HEK293 (cell line): ENCODE measurements at regions not wholly inside any gene's neighbourhood (a gene's known extent, or its start where the extent isn't known, plus 50 kb on each side); places are given as distances from the start of the nearest gene placed in this dataset.

Experiments
- CTCF ChIA-PET: fragments of 350-600 bp; formaldehyde crosslinking; extraction: SDS; loops from one replicate; lab custom pipeline; 2021; ENCODE audit warnings: antibody characterized with exemption; lab: Yijun Ruan, JAX
- POLR2A ChIA-PET: fragments of 300-600 bp; formaldehyde crosslinking; extraction: SDS; loops from one replicate; lab custom pipeline; 2020; ENCODE audit warnings: antibody characterized with exemption, inconsistent platforms; lab: Yijun Ruan, JAX
- H3K27ac ChIP-seq: fragments of 200-500 bp; sonication (Bioruptor generic); 2 replicates; pipeline ENCODE4 v1.5.1; 2014; ENCODE audit warnings: low read depth, low read length, control low read depth, inconsistent platforms; ENCODE audit errors: extremely low read depth
- H3K36me3 ChIP-seq, 2 experiments: fragments of 200-500 bp in 1 of 2; sonication (Bioruptor generic) in 1 of 2; 1 replicate in 1 of 2; 2 replicates in 1 of 2; pipeline ENCODE4 v1.5.1; 2014 to 2017; ENCODE audit warnings: inconsistent platforms in 2 of 2, low read length in 2 of 2; ENCODE audit not compliant: control insufficient read depth in 2 of 2, insufficient read depth in 1 of 2
- H3K4me1 ChIP-seq: fragments of 200-500 bp; sonication (Bioruptor generic); 2 replicates; pipeline ENCODE4 v1.5.1; 2014; ENCODE audit warnings: mild to moderate bottlenecking, low read length, inconsistent platforms; ENCODE audit not compliant: control insufficient read depth, insufficient read depth
- H3K4me3 ChIP-seq: 2 replicates; pipeline ENCODE4 v1.5.1; 2011; ENCODE audit warnings: low read depth, mild to moderate bottlenecking, control low read depth, low read length, moderate library complexity
- H3K9me3 ChIP-seq: fragments of 200-500 bp; sonication (Bioruptor generic); 2 replicates; pipeline ENCODE4 v1.5.1; 2014; ENCODE audit warnings: low read depth, low read length, inconsistent platforms; ENCODE audit not compliant: control insufficient read depth, insufficient read depth
- BCL11B ChIP-seq: fragments of 450-650 bp; formaldehyde crosslinking; IDR thresholded peaks from 2 replicates; pipeline ENCODE4 v1.5.1; 2016; ENCODE audit warnings: low read depth, missing biosample characterization, missing genetic modification characterization
- GLI4 ChIP-seq: fragments of 450-650 bp; formaldehyde crosslinking; IDR thresholded peaks from 2 replicates; pipeline ENCODE4 v1.5.1; 2016; ENCODE audit warnings: missing biosample characterization, missing genetic modification characterization
- MYNN ChIP-seq: fragments of 450-650 bp; formaldehyde crosslinking; IDR thresholded peaks from 2 replicates; pipeline ENCODE4 v1.5.1; 2016; ENCODE audit warnings: missing biosample characterization, missing genetic modification characterization, borderline replicate concordance
- REPIN1 ChIP-seq: fragments of 450-650 bp; formaldehyde crosslinking; IDR thresholded peaks from 2 replicates; pipeline ENCODE4 v1.5.1; 2017; ENCODE audit warnings: missing biosample characterization, missing genetic modification characterization, low read depth
- SCRT2 ChIP-seq: fragments of 450-650 bp; formaldehyde crosslinking; IDR thresholded peaks from 2 replicates; pipeline ENCODE4 v1.5.1; 2016; ENCODE audit warnings: missing biosample characterization, missing genetic modification characterization
- ZBTB10 ChIP-seq: fragments of 450-650 bp; formaldehyde crosslinking; IDR thresholded peaks from 2 replicates; pipeline ENCODE4 v1.5.1; 2016; ENCODE audit warnings: missing biosample characterization, missing genetic modification characterization
- ZNF10 ChIP-seq: fragments of 450-650 bp; formaldehyde crosslinking; IDR thresholded peaks from 2 replicates; pipeline ENCODE4 v1.5.1; 2017; ENCODE audit warnings: missing biosample characterization, missing genetic modification characterization
- ZNF169 ChIP-seq: fragments of 450-650 bp; formaldehyde crosslinking; IDR thresholded peaks from 2 replicates; pipeline ENCODE4 v1.5.1; 2016; ENCODE audit warnings: missing biosample characterization, missing genetic modification characterization
- ZNF292 ChIP-seq: fragments of 450-650 bp; formaldehyde crosslinking; IDR thresholded peaks from 2 replicates; pipeline ENCODE4 v1.5.1; 2016; ENCODE audit warnings: low read depth, missing biosample characterization, missing genetic modification characterization, borderline replicate concordance
- ZNF302 ChIP-seq: fragments of 450-650 bp; formaldehyde crosslinking; IDR thresholded peaks from 2 replicates; pipeline ENCODE4 v1.5.1; 2016; ENCODE audit warnings: missing biosample characterization, missing genetic modification characterization, low read depth
- ZNF311 ChIP-seq: fragments of 450-650 bp; formaldehyde crosslinking; IDR thresholded peaks from 2 replicates; pipeline ENCODE4 v1.5.1; 2017; ENCODE audit warnings: missing biosample characterization, missing genetic modification characterization, borderline replicate concordance
- ZNF341 ChIP-seq: fragments of 450-650 bp; formaldehyde crosslinking; IDR thresholded peaks from 2 replicates; pipeline ENCODE4; 2016; ENCODE audit warnings: low read depth, missing biosample characterization, missing genetic modification characterization
- ZNF416 ChIP-seq: fragments of 450-650 bp; formaldehyde crosslinking; IDR thresholded peaks from 2 replicates; pipeline ENCODE4 v1.5.1; 2016; ENCODE audit warnings: missing biosample characterization, missing genetic modification characterization
- ZNF501 ChIP-seq: fragments of 450-650 bp; formaldehyde crosslinking; IDR thresholded peaks from 2 replicates; pipeline ENCODE4 v1.5.1; 2016; ENCODE audit warnings: missing biosample characterization, missing genetic modification characterization
- ZNF518A ChIP-seq: fragments of 450-650 bp; formaldehyde crosslinking; conservative IDR thresholded peaks from 2 replicates; pipeline ENCODE4 v1.5.1; 2016; ENCODE audit warnings: low read depth, missing biosample characterization, missing genetic modification characterization
- ZNF530 ChIP-seq: fragments of 450-650 bp; formaldehyde crosslinking; IDR thresholded peaks from 2 replicates; pipeline ENCODE4 v1.5.1; 2016; ENCODE audit warnings: low read depth, missing biosample characterization, missing genetic modification characterization
- ZNF544 ChIP-seq: fragments of 450-650 bp; formaldehyde crosslinking; IDR thresholded peaks from 2 replicates; pipeline ENCODE4 v1.5.0; 2017; ENCODE audit warnings: missing biosample characterization, missing genetic modification characterization
- ZNF555 ChIP-seq: fragments of 450-650 bp; formaldehyde crosslinking; conservative IDR thresholded peaks from 2 replicates; pipeline ENCODE4 v1.5.1; 2017; ENCODE audit warnings: missing biosample characterization, mild to moderate bottlenecking, missing genetic modification characterization, inconsistent platforms
- ZNF658 ChIP-seq: fragments of 450-650 bp; formaldehyde crosslinking; IDR thresholded peaks from 2 replicates; pipeline ENCODE4; 2016; ENCODE audit warnings: missing biosample characterization, missing genetic modification characterization
- ZNF670 ChIP-seq: fragments of 450-650 bp; formaldehyde crosslinking; IDR thresholded peaks from 2 replicates; pipeline ENCODE4 v1.5.1; 2016; ENCODE audit warnings: missing biosample characterization, missing genetic modification characterization, low read depth
- ZNF701 ChIP-seq: fragments of 450-650 bp; formaldehyde crosslinking; IDR thresholded peaks from 2 replicates; pipeline ENCODE4 v1.5.1; 2016; ENCODE audit warnings: missing biosample characterization, missing genetic modification characterization
- ZNF704 ChIP-seq: fragments of 450-650 bp; formaldehyde crosslinking; IDR thresholded peaks from 2 replicates; pipeline ENCODE4 v1.5.1; 2016; ENCODE audit warnings: missing biosample characterization, missing genetic modification characterization
- ZNF785 ChIP-seq: fragments of 450-650 bp; formaldehyde crosslinking; IDR thresholded peaks from 2 replicates; pipeline ENCODE4 v1.5.1; 2016; ENCODE audit warnings: missing biosample characterization, missing genetic modification characterization

- CTCF ChIA-PET: no interaction called here
- Histone ChIP-seq H3K27ac (no peak overlapping the region), H3K4me1 (no peaks in the 10 kb centered on the region), H3K4me3 (no peak overlapping the region), H3K36me3 (no peaks in the 10 kb centered on the region), H3K9me3 (no peaks in the 10 kb centered on the region)
- POLR2A ChIA-PET: no interaction called here
- TF ChIP-seq ZNF341 (tag by site-specific recombination) (no peak), ZNF530 (tag by site-specific recombination) (no peak), ZNF518A (tag by site-specific recombination) (no peak), GLI4 (no peak), ZBTB10 (tag by site-specific recombination) (no peak), ZNF302 (tag by site-specific recombination) (no peak), ZNF501 (tag by site-specific recombination) (no peak), BCL11B (tag by site-specific recombination) (no peak), ZNF658 (tag by site-specific recombination) (no peak), REPIN1 (tag by site-specific recombination) (no peak), ZNF785 (tag by site-specific recombination) (no peak), ZNF555 (tag by site-specific recombination) (no peak), ZNF701 (tag by site-specific recombination) (no peak), ZNF311 (tag by site-specific recombination) (no peak)
Observed at GRCh38 chr12:70096759-70097410, 146.3 kb upstream of the CNOT2 start.

GRCh38 chr12:70101064-70101463, 142.2 kb upstream of the CNOT2 start:
- H3K27ac ChIP-seq: no peak overlapping the region
- ChIA-PET CTCF (no interaction called here), POLR2A (no interaction called here)
- no peaks in the 10 kb centered on the region for H3K4me1 ChIP-seq
- no peaks in the 10 kb centered on the region for H3K9me3 ChIP-seq
- no peaks in the 10 kb centered on the region for H3K36me3 ChIP-seq
- TF ChIP-seq ZNF416 (tag by site-specific recombination): no peak
- no peak for TF ChIP-seq ZNF302 (tag by site-specific recombination)
- no peak for TF ChIP-seq ZNF544 (tag by site-specific recombination)
- TF ChIP-seq MYNN (tag by site-specific recombination): no peak
- no peak for TF ChIP-seq SCRT2 (tag by site-specific recombination)
- TF ChIP-seq ZNF10 (tag by site-specific recombination): no peak
- TF ChIP-seq ZNF292: no peak
- no peak for TF ChIP-seq ZNF169
- TF ChIP-seq ZNF704 (tag by site-specific recombination): no peak
- no peak for TF ChIP-seq ZNF670 (tag by site-specific recombination)
- no peak overlapping the region for H3K4me3 ChIP-seq
